Keratinocyte (primary cell): ENCODE measurements at regions not wholly inside any gene's neighbourhood (a gene's known extent, or its start where the extent isn't known, plus 50 kb on each side); places are given as distances from the start of the nearest gene placed in this dataset.

Experiments
- DNase-seq: peaks from one replicate; pipeline ENCODE4 v3.0.0-alpha.2; 2011; ENCODE audit warnings: low read depth, missing footprints, low spot score
- FAIRE-seq: peaks from 2 replicates; lab custom pipeline; 2011; peaks lifted over from hg19 to GRCh38; lab: Jason Lieb, UNC
- H2AFZ ChIP-seq: 2 replicates; pipeline ENCODE4 v1.6.0; 2012; ENCODE audit warnings: low read length, control low read depth, inconsistent platforms; ENCODE audit not compliant: control insufficient read depth
- H3K27ac ChIP-seq: 2 replicates; pipeline ENCODE4 v1.5.1; 2011; ENCODE audit warnings: low read length; ENCODE audit not compliant: control insufficient read depth, insufficient read depth
- H3K27me3 ChIP-seq: 3 replicates; pipeline ENCODE4 v1.6.0; 2011; ENCODE audit warnings: low read length; ENCODE audit not compliant: control insufficient read depth, insufficient read depth; ENCODE audit errors: extremely low read depth
- H3K36me3 ChIP-seq, 2 experiments: 2 replicates in 1 of 2; 3 replicates in 1 of 2; pipeline ENCODE4 v1.5.1; 2011; ENCODE audit warnings: low read length in 2 of 2, mild to moderate bottlenecking in 1 of 2; ENCODE audit not compliant: control insufficient read depth in 2 of 2, insufficient read depth in 2 of 2; ENCODE audit errors: extremely low read depth in 1 of 2
- H3K4me1 ChIP-seq: 3 replicates; pipeline ENCODE4 v1.5.1; 2011; ENCODE audit warnings: low read length; ENCODE audit not compliant: control insufficient read depth, insufficient read depth; ENCODE audit errors: extremely low read depth
- H3K4me2 ChIP-seq: 3 replicates; pipeline ENCODE4 v1.6.0; 2011; ENCODE audit warnings: low read depth, low read length; ENCODE audit not compliant: control insufficient read depth, insufficient read depth; ENCODE audit errors: extremely low read depth
- H3K4me3 ChIP-seq, 3 experiments: fragments of 200-600 bp in 1 of 3; sonication (generic) in 1 of 3; 2 replicates in 2 of 3; 3 replicates in 1 of 3; pipeline ENCODE4 v1.5.1; 2011 to 2016; ENCODE audit warnings: low read length in 3 of 3, mild to moderate bottlenecking in 3 of 3, control low read depth in 2 of 3, inconsistent platforms in 1 of 3, low read depth in 1 of 3, mixed read lengths in 1 of 3, mixed run types in 1 of 3, moderate library complexity in 1 of 3; ENCODE audit not compliant: control insufficient read depth in 2 of 3, insufficient read depth in 2 of 3; ENCODE audit errors: extremely low read depth in 1 of 3
- H3K79me2 ChIP-seq: 2 replicates; pipeline ENCODE4 v1.6.0; 2012; ENCODE audit warnings: low read length; ENCODE audit not compliant: control insufficient read depth, insufficient read depth
- H3K9ac ChIP-seq: 3 replicates; pipeline ENCODE4 v1.6.0; 2011; ENCODE audit warnings: low read length; ENCODE audit not compliant: control insufficient read depth, insufficient read depth; ENCODE audit errors: extremely low read depth
- H3K9me1 ChIP-seq: 3 replicates; pipeline ENCODE4 v1.6.0; 2011; ENCODE audit warnings: low read length; ENCODE audit not compliant: control insufficient read depth, insufficient read depth; ENCODE audit errors: extremely low read depth
- H3K9me3 ChIP-seq: 2 replicates; pipeline ENCODE4 v1.5.1; 2012; ENCODE audit warnings: low read depth, low read length; ENCODE audit not compliant: control insufficient read depth
- H4K20me1 ChIP-seq: 3 replicates; pipeline ENCODE4 v1.6.0; 2011; ENCODE audit warnings: low read length; ENCODE audit not compliant: control insufficient read depth, insufficient read depth; ENCODE audit errors: extremely low read depth
- CTCF ChIP-seq, 3 experiments: IDR thresholded peaks in 1 of 3; conservative IDR thresholded peaks in 1 of 3; optimal IDR thresholded peaks in 1 of 3; 2 replicates in 2 of 3; 3 replicates in 1 of 3; pipeline versions ENCODE3 to v1.5.1; 2011; ENCODE audit warnings: low read length in 3 of 3, mild to moderate bottlenecking in 3 of 3, moderate library complexity in 2 of 3, control low read depth in 1 of 3, inconsistent platforms in 1 of 3; ENCODE audit not compliant: insufficient read depth in 2 of 3; ENCODE audit errors: extremely low read depth in 1 of 3
- EZH2 ChIP-seq: IDR thresholded peaks from one replicate; pipeline ENCODE4 v1.6.1; 2012; ENCODE audit warnings: inconsistent platforms, mild to moderate bottlenecking, low read length, moderate library complexity
- dilution Hi-C: fragments of 300-500 bp; cut with MboI; formaldehyde crosslinking; loops from one replicate; pipeline ENCODE4 v1.7.0; 2020; ENCODE audit warnings: low sequenced_read_pairs; ENCODE audit not compliant: extremely low pct_ligation_motif_present

- Histone ChIP-seq H3K9me3 (no peaks in the 10 kb centered on the region), H3K4me2 (no peak overlapping the region), H4K20me1 (no peaks in the 10 kb centered on the region), H3K79me2 (no peaks in the 10 kb centered on the region), H3K4me1 (no peaks in the 10 kb centered on the region), H3K27me3 (no peaks in the 10 kb centered on the region), H3K36me3 (no peaks in the 10 kb centered on the region), H3K9me1 (no peaks in the 10 kb centered on the region), H3K27ac (no peak overlapping the region), H2AFZ (no peak overlapping the region), H3K9ac (no peak overlapping the region), H3K4me3 (no peak overlapping the region)
- dilution Hi-C loops, result no loop called here
- FAIRE-seq, result no peak
- no peak for DNase-seq
- TF ChIP-seq EZH2 (no peak), CTCF (optimal IDR thresholded peaks at IDR 0.05 in 1 of 3, IDR thresholded peaks at IDR 0.05 in 1 of 3, conservative IDR thresholded peaks at IDR 0.05 in 1 of 3; ENCODE audit: extremely low read depth in 1 of 3, insufficient read depth in 2 of 3, low read length in 3 of 3) (no peak)
These were observed 239.1 kb downstream of the MTX2 start for GRCh38 chr2:176508374-176508773.

GRCh38 chr2:176508984-176509740 lies 239.9 kb downstream of the MTX2 start:
- Histone ChIP-seq H3K9me3 (no peaks in the 10 kb centered on the region), H4K20me1 (no peaks in the 10 kb centered on the region), H2AFZ (no peak overlapping the region), H3K9ac (no peak overlapping the region), H3K4me1 (peaks cover 2% of the 10 kb centered on the region), H3K36me3 (no peaks in the 10 kb centered on the region), H3K4me2 (no peak overlapping the region), H3K9me1 (no peaks in the 10 kb centered on the region), H3K4me3 (no peak overlapping the region), H3K27me3 (no peaks in the 10 kb centered on the region), H3K27ac (no peak overlapping the region), H3K79me2 (no peaks in the 10 kb centered on the region)
- no peak for FAIRE-seq
- dilution Hi-C loops, result no loop called here
- TF ChIP-seq CTCF (optimal IDR thresholded peaks at IDR 0.05 in 1 of 3, IDR thresholded peaks at IDR 0.05 in 1 of 3, conservative IDR thresholded peaks at IDR 0.05 in 1 of 3; ENCODE audit: extremely low read depth in 1 of 3, insufficient read depth in 2 of 3, low read length in 3 of 3) (no peak), EZH2 (no peak)
- DNase-seq, result no peak
